ENCODE measurements at regions not wholly inside any gene's neighbourhood (a gene's known extent, or its start where the extent isn't known, plus 50 kb on each side); places are given as distances from the start of the nearest gene placed in this dataset.

DNA sequence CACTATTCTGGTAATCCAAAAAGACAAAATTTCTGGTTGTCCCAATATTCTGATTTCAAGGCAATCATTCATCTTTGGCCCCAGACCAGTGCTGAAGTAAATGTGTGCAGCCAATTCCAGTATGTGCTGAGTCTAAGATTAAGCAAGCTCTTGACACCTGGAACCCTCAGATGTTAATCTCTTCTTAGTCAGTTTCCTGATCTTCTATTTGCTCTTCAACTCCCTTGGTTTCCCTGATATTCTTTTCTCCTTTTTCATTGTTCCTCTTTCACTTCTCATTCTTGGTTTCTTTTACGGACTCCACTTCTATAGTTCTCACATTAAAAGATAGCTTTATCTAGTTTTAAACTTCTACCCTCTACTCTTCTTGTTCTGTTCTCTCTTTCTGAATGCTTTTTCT, 445.7 kb upstream of the FANCL start:
- no peak overlapping the region for H3K4me3 Mint-ChIP-seq (ENCODE audit: low read depth, unreplicated experiment)
- BruUV-seq (replicated peaks) = no TSS peak
- DNase-seq = no peak
- no peak overlapping the region for H3K27ac Mint-ChIP-seq (ENCODE audit: unreplicated experiment)
- peaks cover 8% of the 10 kb centered on the region for H3K9me3 Mint-ChIP-seq (ENCODE audit: low read depth, unreplicated experiment)
- H3K4me1 Mint-ChIP-seq (ENCODE audit: low read depth, unreplicated experiment) = no peaks in the 10 kb centered on the region
- no peaks in the 10 kb centered on the region for H3K27me3 Mint-ChIP-seq (ENCODE audit: unreplicated experiment)
- H3K36me3 Mint-ChIP-seq (ENCODE audit: insufficient read depth, unreplicated experiment) = no peaks in the 10 kb centered on the region
- CTCF ChIA-PET = no interaction called here
- intact Hi-C loops (cut with micrococcal nuclease; ENCODE audit: unreplicated experiment) = no loop called here
- TF ChIP-seq, protein P1, sequence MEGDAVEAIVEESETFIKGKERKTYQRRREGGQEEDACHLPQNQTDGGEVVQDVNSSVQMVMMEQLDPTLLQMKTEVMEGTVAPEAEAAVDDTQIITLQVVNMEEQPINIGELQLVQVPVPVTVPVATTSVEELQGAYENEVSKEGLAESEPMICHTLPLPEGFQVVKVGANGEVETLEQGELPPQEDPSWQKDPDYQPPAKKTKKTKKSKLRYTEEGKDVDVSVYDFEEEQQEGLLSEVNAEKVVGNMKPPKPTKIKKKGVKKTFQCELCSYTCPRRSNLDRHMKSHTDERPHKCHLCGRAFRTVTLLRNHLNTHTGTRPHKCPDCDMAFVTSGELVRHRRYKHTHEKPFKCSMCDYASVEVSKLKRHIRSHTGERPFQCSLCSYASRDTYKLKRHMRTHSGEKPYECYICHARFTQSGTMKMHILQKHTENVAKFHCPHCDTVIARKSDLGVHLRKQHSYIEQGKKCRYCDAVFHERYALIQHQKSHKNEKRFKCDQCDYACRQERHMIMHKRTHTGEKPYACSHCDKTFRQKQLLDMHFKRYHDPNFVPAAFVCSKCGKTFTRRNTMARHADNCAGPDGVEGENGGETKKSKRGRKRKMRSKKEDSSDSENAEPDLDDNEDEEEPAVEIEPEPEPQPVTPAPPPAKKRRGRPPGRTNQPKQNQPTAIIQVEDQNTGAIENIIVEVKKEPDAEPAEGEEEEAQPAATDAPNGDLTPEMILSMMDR (IDR thresholded peaks at IDR 0.05; ENCODE audit: unreplicated experiment) = no peak

DNA sequence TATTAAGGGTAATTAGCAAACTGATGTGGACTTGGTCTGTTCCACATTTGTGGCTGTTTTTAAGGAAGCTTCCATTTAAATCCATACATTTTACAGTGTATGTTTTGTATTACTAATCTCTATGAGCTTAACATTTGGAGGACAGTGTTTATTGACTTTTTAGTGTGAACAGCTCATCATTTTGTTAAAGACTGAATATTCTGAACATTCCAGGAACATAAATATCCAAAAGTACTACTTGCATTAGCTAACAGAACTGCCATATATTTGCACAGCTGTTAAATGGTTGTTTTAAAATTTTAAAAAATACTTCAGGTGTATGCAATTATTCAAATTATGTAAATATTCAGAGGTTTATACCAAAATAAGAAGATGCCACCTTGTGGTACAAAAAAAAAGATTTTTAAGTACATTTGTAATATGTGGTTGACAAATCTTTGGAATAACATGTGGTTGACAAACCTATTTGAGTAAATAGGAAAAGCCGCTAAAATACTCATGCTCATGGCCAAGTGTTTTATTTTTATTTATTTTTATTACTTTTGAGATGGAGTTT, 439.7 kb upstream of the FANCL start:
- Mint-ChIP-seq H3K36me3 (ENCODE audit: insufficient read depth, unreplicated experiment) (no peaks in the 10 kb centered on the region), H3K27ac (ENCODE audit: unreplicated experiment) (no peak overlapping the region), H3K9me3 (ENCODE audit: low read depth, unreplicated experiment) (no peaks in the 10 kb centered on the region), H3K27me3 (ENCODE audit: unreplicated experiment) (no peaks in the 10 kb centered on the region), H3K4me1 (ENCODE audit: low read depth, unreplicated experiment) (peaks cover 8% of the 10 kb centered on the region), H3K4me3 (ENCODE audit: low read depth, unreplicated experiment) (no peak overlapping the region)
- no peak for DNase-seq
- BruUV-seq (replicated peaks) = no TSS peak
- intact Hi-C loops (cut with micrococcal nuclease; ENCODE audit: unreplicated experiment) = loop anchor here (1.0 kb wide), 1 partner anchor 110 kb away; no protein-coding TSS in a partner anchor
- TF ChIP-seq, protein P1 (IDR thresholded peaks at IDR 0.05; ENCODE audit: unreplicated experiment) = no peak
- CTCF ChIA-PET = interaction anchor here (0.5 to 1.2 kb wide), 4 partner anchors 11 to 231 kb away, joined by 3 to 18 read pairs (median 4); no protein-coding TSS in a partner anchor

DNA sequence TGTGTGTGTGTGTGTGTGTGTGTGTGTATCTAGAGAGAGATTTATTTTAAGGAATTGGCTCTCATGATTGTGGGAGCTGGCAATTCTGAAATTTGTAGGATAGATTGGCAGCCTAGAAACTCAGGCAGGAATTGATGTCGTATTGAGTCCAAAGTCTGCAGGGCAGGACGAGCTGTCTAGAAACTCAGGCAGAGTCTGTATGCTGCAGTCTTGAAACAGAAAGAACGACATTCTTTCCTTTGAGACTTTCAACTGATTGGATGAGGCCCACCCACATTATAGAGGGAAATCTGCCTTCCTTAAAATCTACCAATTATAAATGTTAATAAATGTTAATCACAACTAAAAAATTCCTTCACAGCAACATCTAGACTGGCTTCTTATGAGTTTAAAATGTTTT, 436.6 kb upstream of the FANCL start:
- H3K27me3 Mint-ChIP-seq (ENCODE audit: unreplicated experiment) = no peaks in the 10 kb centered on the region
- no peak overlapping the region for H3K27ac Mint-ChIP-seq (ENCODE audit: unreplicated experiment)
- CTCF ChIA-PET = interaction anchor here (0.6 to 0.7 kb wide), 2 partner anchors 25 to 33 kb away, joined by 3 to 4 read pairs; no protein-coding TSS in a partner anchor
- H3K36me3 Mint-ChIP-seq (ENCODE audit: insufficient read depth, unreplicated experiment) = no peaks in the 10 kb centered on the region
- no TSS peak for BruUV-seq (replicated peaks)
- intact Hi-C loops (cut with micrococcal nuclease; ENCODE audit: unreplicated experiment) = no loop called here
- H3K4me3 Mint-ChIP-seq (ENCODE audit: low read depth, unreplicated experiment) = no peak overlapping the region
- TF ChIP-seq, protein P1 (IDR thresholded peaks at IDR 0.05; ENCODE audit: unreplicated experiment) = no peak
- H3K9me3 Mint-ChIP-seq (ENCODE audit: low read depth, unreplicated experiment) = no peaks in the 10 kb centered on the region
- no peak for DNase-seq
- peaks cover 8% of the 10 kb centered on the region for H3K4me1 Mint-ChIP-seq (ENCODE audit: low read depth, unreplicated experiment)

DNA sequence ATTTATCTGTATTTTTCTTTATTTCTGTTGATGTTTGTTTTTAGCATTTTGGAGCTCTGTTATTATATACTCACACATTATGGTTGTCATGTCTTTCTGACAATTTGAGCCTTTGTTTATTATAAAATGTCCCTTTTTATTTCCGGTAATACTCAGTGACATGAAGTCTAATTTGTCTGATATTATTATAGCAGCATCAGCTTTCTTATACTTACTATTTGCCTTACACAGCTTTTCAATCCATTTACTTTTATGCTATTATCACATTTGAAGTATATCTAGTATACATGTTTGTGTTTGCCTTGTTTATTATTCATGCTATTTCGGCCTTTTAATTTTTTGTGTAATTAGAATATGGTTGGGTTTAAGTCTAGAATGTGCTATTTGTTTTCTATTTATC, 430.6 kb upstream of the FANCL start:
- intact Hi-C loops (cut with micrococcal nuclease; ENCODE audit: unreplicated experiment) = loop anchor here (5.0 kb wide), 1 partner anchor 224 kb away; no protein-coding TSS in a partner anchor
- no peak for DNase-seq
- no TSS peak for BruUV-seq (replicated peaks)
- Mint-ChIP-seq H3K36me3 (ENCODE audit: insufficient read depth, unreplicated experiment) (no peaks in the 10 kb centered on the region), H3K27ac (ENCODE audit: unreplicated experiment) (no peak overlapping the region), H3K9me3 (ENCODE audit: low read depth, unreplicated experiment) (peaks cover 3% of the 10 kb centered on the region), H3K4me3 (ENCODE audit: low read depth, unreplicated experiment) (no peak overlapping the region), H3K27me3 (ENCODE audit: unreplicated experiment) (no peaks in the 10 kb centered on the region), H3K4me1 (ENCODE audit: low read depth, unreplicated experiment) (peaks cover 15% of the 10 kb centered on the region)
- TF ChIP-seq, protein P1 (IDR thresholded peaks at IDR 0.05; ENCODE audit: unreplicated experiment) = no peak
- CTCF ChIA-PET = no interaction called here

All from Calu3 (cell line).